Fibroblast of the aortic adventitia (primary cell): ENCODE measurements at regions not wholly inside any gene's neighbourhood (a gene's known extent, or its start where the extent isn't known, plus 50 kb on each side); places are given as distances from the start of the nearest gene placed in this dataset.
"Not testable (repeated sequence)": the region's sequence is repeated elsewhere in the genome, so short reads cannot be mapped to it uniquely, and the experiment has no call there.

Source experiments
- DNase-seq: peaks from one replicate; pipeline ENCODE4 v3.0.0-alpha.2; 2010; ENCODE audit warnings: low read depth
- H3K4me3 ChIP-seq: 2 replicates; pipeline ENCODE4 v1.5.1; 2011; ENCODE audit warnings: low read depth, mild to moderate bottlenecking, control low read depth, low read length, moderate library complexity
- TF ChIP-seq, protein P1 (sequence below): IDR thresholded peaks from 2 replicates; pipeline ENCODE4 v1.5.1; 2011; ENCODE audit warnings: mild to moderate bottlenecking, low read length, control low read depth, inconsistent platforms; ENCODE audit not compliant: insufficient read depth

DNA sequence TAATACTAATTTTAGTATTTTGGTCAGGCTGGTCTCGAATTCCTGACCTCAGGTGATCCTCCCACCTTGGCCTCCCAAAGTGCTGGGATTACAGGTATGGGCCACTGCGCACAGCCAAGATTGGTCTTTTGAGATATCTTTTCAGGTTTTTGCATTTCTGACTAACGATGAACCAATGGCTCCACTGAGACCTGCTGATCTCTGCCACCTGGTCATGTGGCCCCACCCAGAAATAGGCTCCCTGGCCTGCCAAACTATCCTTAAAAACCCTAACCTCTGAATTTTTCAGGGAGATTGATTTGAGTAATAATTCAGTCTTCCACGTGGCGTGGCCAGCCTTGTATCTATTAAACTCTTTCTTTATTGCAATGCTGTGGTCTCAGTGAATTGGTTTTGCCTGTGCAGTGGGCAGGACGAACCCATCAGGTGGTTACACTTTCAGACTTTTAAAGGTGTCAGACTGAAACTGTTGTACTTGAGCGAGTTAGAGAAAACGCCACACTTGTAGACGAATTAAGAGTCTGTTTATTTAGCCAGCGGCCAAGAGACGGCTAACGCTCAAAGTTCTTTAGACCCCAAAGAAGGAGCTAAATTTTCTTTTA lies 85.8 kb upstream of the MSH6 start:
- no peak for DNase-seq
- H3K4me3 ChIP-seq: no peak overlapping the region
- TF ChIP-seq, protein P1, sequence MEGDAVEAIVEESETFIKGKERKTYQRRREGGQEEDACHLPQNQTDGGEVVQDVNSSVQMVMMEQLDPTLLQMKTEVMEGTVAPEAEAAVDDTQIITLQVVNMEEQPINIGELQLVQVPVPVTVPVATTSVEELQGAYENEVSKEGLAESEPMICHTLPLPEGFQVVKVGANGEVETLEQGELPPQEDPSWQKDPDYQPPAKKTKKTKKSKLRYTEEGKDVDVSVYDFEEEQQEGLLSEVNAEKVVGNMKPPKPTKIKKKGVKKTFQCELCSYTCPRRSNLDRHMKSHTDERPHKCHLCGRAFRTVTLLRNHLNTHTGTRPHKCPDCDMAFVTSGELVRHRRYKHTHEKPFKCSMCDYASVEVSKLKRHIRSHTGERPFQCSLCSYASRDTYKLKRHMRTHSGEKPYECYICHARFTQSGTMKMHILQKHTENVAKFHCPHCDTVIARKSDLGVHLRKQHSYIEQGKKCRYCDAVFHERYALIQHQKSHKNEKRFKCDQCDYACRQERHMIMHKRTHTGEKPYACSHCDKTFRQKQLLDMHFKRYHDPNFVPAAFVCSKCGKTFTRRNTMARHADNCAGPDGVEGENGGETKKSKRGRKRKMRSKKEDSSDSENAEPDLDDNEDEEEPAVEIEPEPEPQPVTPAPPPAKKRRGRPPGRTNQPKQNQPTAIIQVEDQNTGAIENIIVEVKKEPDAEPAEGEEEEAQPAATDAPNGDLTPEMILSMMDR: no peak

DNA sequence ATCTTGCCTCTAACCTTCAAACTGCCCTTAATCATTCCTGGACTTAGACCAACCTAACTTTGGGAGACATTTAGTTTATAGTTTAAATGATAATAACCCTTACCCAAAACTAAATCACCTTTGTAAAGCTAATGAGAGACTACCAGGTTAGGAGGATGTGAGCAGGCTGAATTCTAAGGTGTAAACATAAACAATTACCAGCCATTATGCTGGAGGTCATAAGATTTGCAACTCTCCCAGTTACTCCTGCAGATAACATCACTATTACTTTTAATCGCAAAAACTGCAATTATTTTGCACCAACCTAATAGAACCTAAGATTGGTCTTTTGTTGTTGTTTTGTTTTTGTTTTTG lies 86.5 kb upstream of the MSH6 start:
- H3K4me3 ChIP-seq: no peak overlapping the region
- TF ChIP-seq, protein P1: no peak
- no peak for DNase-seq

DNA sequence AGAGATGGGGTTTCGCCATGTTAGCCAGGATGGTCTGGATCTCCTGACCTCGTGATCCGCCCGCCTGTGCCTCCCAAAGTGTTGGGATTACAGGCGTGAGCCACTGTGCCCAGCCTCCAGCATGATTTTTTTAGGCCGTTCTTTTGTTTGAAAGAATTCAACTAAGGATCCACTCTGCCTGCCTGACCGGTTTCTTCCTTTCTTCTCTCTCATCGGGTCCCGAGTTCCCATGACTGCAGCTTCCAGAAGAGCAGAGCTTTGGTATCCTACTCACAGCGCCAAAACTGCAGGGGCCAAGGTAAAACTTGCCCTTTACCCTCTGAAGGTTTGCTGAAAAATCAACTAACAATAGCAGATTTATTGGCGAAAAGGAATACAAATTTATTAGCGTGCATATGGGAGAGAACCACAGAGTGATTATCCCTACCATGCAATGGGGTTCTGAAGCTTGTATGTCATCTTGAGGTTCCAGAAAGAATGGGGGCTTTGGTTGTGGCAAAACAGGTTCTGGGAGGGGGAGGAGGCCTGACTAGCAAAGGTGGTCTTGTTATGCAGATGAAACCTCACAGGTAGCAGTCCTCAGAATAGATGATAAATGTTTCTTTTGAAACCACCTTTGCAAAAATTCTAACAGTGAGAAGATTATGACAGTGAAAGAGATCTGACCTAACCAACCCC lies 87.0 kb upstream of the MSH6 start:
- H3K4me3 ChIP-seq: no peak overlapping the region
- no peak for DNase-seq
- TF ChIP-seq, protein P1: no peak

DNA sequence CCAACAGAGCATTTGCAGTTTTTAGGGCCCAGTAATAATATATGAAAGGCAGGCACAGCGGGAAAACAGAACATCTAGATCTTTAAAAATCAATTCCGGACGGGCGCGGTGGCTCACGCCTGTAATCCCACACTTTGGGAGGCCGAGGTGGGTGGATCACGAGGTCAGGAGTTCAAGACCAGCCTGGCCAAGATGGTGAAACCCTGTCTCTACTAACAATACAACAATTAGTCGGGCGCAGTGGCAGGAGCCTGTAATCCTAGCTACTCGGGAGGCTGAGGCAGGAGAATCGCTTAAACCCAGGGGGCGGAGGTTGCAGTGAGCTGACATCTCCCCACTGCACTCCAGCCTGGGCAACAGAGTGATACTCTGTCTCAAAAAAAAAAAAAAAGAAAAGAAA lies 88.5 kb upstream of the MSH6 start:
- not testable (repeated sequence) for DNase-seq, H3K4me3 ChIP-seq

DNA sequence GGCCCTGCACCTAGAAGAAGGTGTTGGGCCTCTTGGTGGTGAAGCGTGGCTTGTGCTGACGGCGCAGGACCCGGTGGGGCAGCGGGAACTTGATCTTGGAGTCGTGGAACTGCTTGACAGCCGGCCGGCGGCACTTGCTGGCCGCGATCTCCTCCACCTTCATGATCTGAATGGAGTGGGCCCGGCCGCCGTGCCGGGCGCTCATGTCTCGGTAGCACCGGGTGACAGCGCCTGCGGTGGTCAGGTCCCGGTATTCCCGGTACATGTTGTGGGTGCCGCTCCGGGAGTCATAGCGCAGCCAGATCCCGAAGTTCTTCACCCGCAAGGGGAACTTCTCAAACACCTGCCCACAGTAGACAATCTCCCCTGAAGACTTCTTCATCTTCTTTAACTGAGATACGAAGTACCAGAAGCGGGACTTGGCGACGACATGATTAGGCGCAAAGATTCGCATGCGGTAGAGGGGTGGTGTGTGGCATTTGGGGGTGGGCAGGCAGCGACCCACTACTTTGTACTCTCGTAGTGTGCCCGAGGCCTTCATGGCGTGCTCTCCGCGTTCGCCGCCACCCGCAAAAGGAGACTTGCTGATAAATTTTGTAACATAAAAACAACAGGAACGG lies 92.1 kb upstream of the MSH6 start:
- not testable (repeated sequence) for DNase-seq, H3K4me3 ChIP-seq

DNA sequence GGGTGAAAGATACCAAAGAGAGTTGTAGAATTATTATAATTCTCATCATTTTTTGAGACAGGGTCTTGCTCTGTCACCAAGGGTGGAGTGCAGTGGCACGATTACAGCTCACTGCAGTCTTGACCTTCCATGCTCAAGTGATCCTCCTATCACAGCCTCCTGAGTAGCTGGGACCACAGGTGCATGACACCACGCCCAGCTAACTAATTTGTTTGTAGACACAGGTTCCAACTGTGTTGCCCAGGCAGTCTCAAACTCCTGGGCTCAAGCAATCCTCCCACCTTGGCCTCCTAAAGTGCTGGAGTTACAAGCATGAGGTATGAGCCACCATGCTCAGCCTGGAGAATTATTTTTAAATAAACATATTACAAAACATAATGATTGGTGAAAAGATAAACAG lies 92.8 kb upstream of the MSH6 start:
- H3K4me3 ChIP-seq: no peak overlapping the region
- TF ChIP-seq, protein P1: no peak
- DNase-seq: no peak

DNA sequence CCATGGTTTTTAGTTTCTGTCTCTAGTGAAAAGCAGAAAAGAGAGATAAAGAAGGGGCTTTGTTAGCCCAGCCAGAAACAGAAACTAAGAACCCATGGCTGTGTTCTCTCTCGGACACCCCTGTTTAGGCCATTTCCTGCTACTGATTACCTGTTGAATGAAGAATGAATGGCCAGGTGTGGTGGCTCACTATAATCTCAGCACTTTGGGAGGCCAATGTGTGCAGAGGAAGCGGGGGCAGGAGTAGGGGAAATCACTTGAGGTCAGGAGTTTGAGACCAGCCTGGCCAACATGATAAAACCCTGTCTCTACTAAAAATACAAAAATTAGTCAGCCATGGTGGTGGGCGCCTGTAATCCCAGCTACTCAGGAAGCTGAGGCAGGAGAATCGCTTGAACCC lies 93.8 kb upstream of the MSH6 start:
- not testable (repeated sequence) for H3K4me3 ChIP-seq, DNase-seq

DNA sequence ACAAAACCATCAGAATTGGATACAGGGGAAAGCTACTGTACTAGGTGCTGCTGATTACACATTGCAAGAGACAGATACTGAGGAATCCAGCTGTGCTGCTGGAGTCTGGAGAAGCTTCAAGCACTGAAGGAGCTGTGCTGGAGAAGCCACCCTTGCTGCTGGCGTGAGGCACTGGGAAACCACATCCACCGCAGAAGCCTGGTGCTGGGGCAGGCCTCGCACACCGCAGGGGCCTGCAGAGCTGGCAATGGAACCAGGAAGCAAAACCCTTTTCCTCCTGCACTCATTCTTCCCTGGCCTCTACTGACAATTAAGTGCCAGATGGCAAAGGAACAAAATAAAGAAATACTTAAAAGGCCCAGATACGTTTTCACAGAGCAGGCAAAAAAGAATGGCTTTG lies 94.4 kb upstream of the MSH6 start:
- DNase-seq: peak; percentile 2
- TF ChIP-seq, protein P1: no peak
- no peak overlapping the region for H3K4me3 ChIP-seq
